GM23248 (cell line): ENCODE measurements at regions not wholly inside any gene's neighbourhood (a gene's known extent, or its start where the extent isn't known, plus 50 kb on each side); places are given as distances from the start of the nearest gene placed in this dataset.

Source experiments
- DNase-seq: peaks from one replicate; pipeline ENCODE4 v3.0.0-alpha.2; 2015
- H2AFZ ChIP-seq: fragments of 200-600 bp; sonication (generic); 2 replicates; pipeline ENCODE4 v1.6.1; 2016; ENCODE audit warnings: antibody characterized with exemption
- H3F3A ChIP-seq: fragments of 200-600 bp; sonication (generic); 2 replicates; pipeline ENCODE4 v1.6.1; 2016; ENCODE audit warnings: mild to moderate bottlenecking, antibody characterized with exemption, mixed run types; ENCODE audit not compliant: insufficient read depth
- H3K27ac ChIP-seq: fragments of 200-600 bp; sonication (generic); 2 replicates; pipeline ENCODE4 v1.5.1; 2016; ENCODE audit warnings: mild to moderate bottlenecking
- H3K27me3 ChIP-seq: fragments of 200-600 bp; sonication (generic); replicated peaks from 2 replicates; pipeline ENCODE4 v1.6.1; 2016; ENCODE audit warnings: mild to moderate bottlenecking; ENCODE audit not compliant: insufficient read depth
- H3K36me3 ChIP-seq: fragments of 200-600 bp; sonication (generic); 2 replicates; pipeline ENCODE4 v1.6.1; 2016; ENCODE audit warnings: low read depth, mild to moderate bottlenecking
- H3K4me1 ChIP-seq: fragments of 200-600 bp; sonication (generic); 2 replicates; pipeline ENCODE4 v1.6.1; 2016; ENCODE audit warnings: mild to moderate bottlenecking; ENCODE audit not compliant: insufficient read depth
- H3K4me2 ChIP-seq: fragments of 200-600 bp; sonication (generic); one replicate; pipeline ENCODE4 v1.6.1; 2016; ENCODE audit warnings: mild to moderate bottlenecking; ENCODE audit not compliant: unreplicated experiment
- H3K4me3 ChIP-seq: fragments of 200-600 bp; sonication (generic); 2 replicates; pipeline ENCODE4 v1.5.1; 2016; ENCODE audit warnings: mild to moderate bottlenecking
- H3K79me2 ChIP-seq: fragments of 200-600 bp; sonication (generic); 2 replicates; pipeline ENCODE4 v1.6.1; 2016; ENCODE audit warnings: mild to moderate bottlenecking; ENCODE audit not compliant: insufficient read depth
- H3K9ac ChIP-seq: fragments of 200-600 bp; sonication (generic); 2 replicates; pipeline ENCODE4 v1.6.1; 2016; ENCODE audit warnings: mild to moderate bottlenecking
- H3K9me2 ChIP-seq: fragments of 200-600 bp; sonication (generic); 2 replicates; pipeline ENCODE4 v1.6.1; 2016; ENCODE audit warnings: mixed run types, mild to moderate bottlenecking, moderate library complexity; ENCODE audit not compliant: insufficient read depth
- H3K9me3 ChIP-seq: fragments of 200-600 bp; sonication (generic); one replicate; pipeline ENCODE4 v1.6.1; 2017; ENCODE audit warnings: low read depth
- H4K20me1 ChIP-seq: fragments of 200-600 bp; sonication (generic); 2 replicates; pipeline ENCODE4 v1.6.0; 2016; ENCODE audit not compliant: insufficient read depth
- EZH2 ChIP-seq: fragments of 200-600 bp; sonication (generic); IDR thresholded peaks from 2 replicates; pipeline ENCODE4 v1.6.1; 2018; ENCODE audit warnings: antibody characterized with exemption, mild to moderate bottlenecking; ENCODE audit not compliant: insufficient read depth, poor library complexity, severe bottlenecking
- EZH2phosphoT487 ChIP-seq: fragments of 200-600 bp; sonication (generic); IDR thresholded peaks from 2 replicates; pipeline ENCODE4 v1.6.1; 2018; ENCODE audit warnings: antibody characterized with exemption, moderate library complexity, mild to moderate bottlenecking, low read depth; ENCODE audit not compliant: insufficient read depth
- WGBS, 2 experiments: methylation state at CpG; one replicate each; pipeline ENCODE4 v1.1.6; 2015 to 2017; ENCODE audit warnings: low lambda C conversion rate in 2 of 2, low coverage in 1 of 2; ENCODE audit errors: missing lambda C conversion rate in 2 of 2; 5-methylcytosine and 5-hydroxymethylcytosine counted together
- in situ Hi-C: fragments of 300-500 bp; cut with MboI; formaldehyde crosslinking; loops from 2 replicates; pipeline ENCODE4 v1.15.0; 2020

GRCh38 chr6:37109714-37110499, 60.0 kb upstream of the PIM1 start:
- no peak for DNase-seq
- in situ Hi-C loops, result no loop called here
- Histone ChIP-seq H3K4me3 (no peak overlapping the region), H3K79me2 (no peaks in the 10 kb centered on the region), H3K9me3 (no peaks in the 10 kb centered on the region), H2AFZ (no peak overlapping the region), H3K36me3 (no peaks in the 10 kb centered on the region), H3K9ac (no peak overlapping the region), H3K9me2 (no peaks in the 10 kb centered on the region), H3K27me3 (no peaks in the 10 kb centered on the region), H3K4me2 (no peak overlapping the region), H3K27ac (no peak overlapping the region), H3K4me1 (0 out of 2 replicates have a peak, but pooled peaks cover 3% of the 10 kb centered on the region), H4K20me1 (no peaks in the 10 kb centered on the region), H3F3A (no peaks in the 10 kb centered on the region; the same call in 1 of the 2 replicates)
- whole genome bisulfite sequencing, 2 experiments, result 55 to 60% methylated on average over 13 of the region's 13 CpGs
- TF ChIP-seq EZH2phosphoT487 (no peak), EZH2 (no peak)

GRCh38 chr6:37110500-37111461, 59.2 kb upstream of the PIM1 start:
- Histone ChIP-seq H3K9ac (no peak overlapping the region), H2AFZ (no peak overlapping the region), H3K4me2 (no peak overlapping the region), H3K9me2 (no peaks in the 10 kb centered on the region), H3K79me2 (no peaks in the 10 kb centered on the region), H3K9me3 (no peaks in the 10 kb centered on the region), H3K4me3 (no peak overlapping the region), H3K27me3 (no peaks in the 10 kb centered on the region), H4K20me1 (no peaks in the 10 kb centered on the region), H3K36me3 (no peaks in the 10 kb centered on the region), H3K27ac (no peak overlapping the region), H3K4me1 (peaks cover 9% of the 10 kb centered on the region; the same call in 1 of the 2 replicates), H3F3A (no peaks in the 10 kb centered on the region; the same call in 1 of the 2 replicates)
- TF ChIP-seq EZH2 (no peak), EZH2phosphoT487 (no peak)
- WGBS, 2 experiments, result 73 to 74% methylated on average over 11 of the region's 11 CpGs
- in situ Hi-C loops, result no loop called here
- DNase-seq, result peak; percentile 23

- Histone ChIP-seq H3K9ac (no peak overlapping the region), H3F3A (no peaks in the 10 kb centered on the region; the same call in 1 of the 2 replicates), H2AFZ (no peak overlapping the region), H3K4me3 (no peak overlapping the region), H3K27ac (no peak overlapping the region), H3K4me2 (no peak overlapping the region), H3K4me1 (peaks cover 9% of the 10 kb centered on the region; the same call in 1 of the 2 replicates), H3K9me2 (no peaks in the 10 kb centered on the region), H3K27me3 (no peaks in the 10 kb centered on the region), H3K79me2 (no peaks in the 10 kb centered on the region), H3K36me3 (no peaks in the 10 kb centered on the region), H3K9me3 (no peaks in the 10 kb centered on the region), H4K20me1 (no peaks in the 10 kb centered on the region)
- DNase-seq, result no peak
- in situ Hi-C loops, result no loop called here
- no peak for TF ChIP-seq EZH2phosphoT487
- TF ChIP-seq EZH2, result no peak
- 97 to 100% methylated on average over 4 of the region's 4 CpGs for WGBS, 2 experiments
Observed at GRCh38 chr6:37113976-37114375, 56.0 kb upstream of the PIM1 start.

GRCh38 chr6:37114612-37115011, 55.3 kb upstream of the PIM1 start:
- Histone ChIP-seq H2AFZ (peak overlapping the region; percentile 30; the same call in 1 of the 2 replicates), H3F3A (no peaks in the 10 kb centered on the region; the same call in 1 of the 2 replicates), H3K27me3 (no peaks in the 10 kb centered on the region), H3K36me3 (no peaks in the 10 kb centered on the region), H4K20me1 (no peaks in the 10 kb centered on the region), H3K9me2 (no peaks in the 10 kb centered on the region), H3K9ac (no peak overlapping the region), H3K27ac (no peak overlapping the region), H3K4me1 (peaks cover 9% of the 10 kb centered on the region; the same call in 1 of the 2 replicates), H3K4me2 (peak overlapping the region; percentile 4), H3K4me3 (no peak overlapping the region), H3K9me3 (no peaks in the 10 kb centered on the region), H3K79me2 (no peaks in the 10 kb centered on the region)
- 89 to 94% methylated on average over 4 of the region's 4 CpGs for WGBS, 2 experiments
- no peak for TF ChIP-seq EZH2
- TF ChIP-seq EZH2phosphoT487, result no peak
- DNase-seq, result no peak
- in situ Hi-C loops, result no loop called here
